Suprapubic skin (tissue), 3 donors: ENCODE measurements at regions not wholly inside any gene's neighbourhood (a gene's known extent, or its start where the extent isn't known, plus 50 kb on each side); places are given as distances from the start of the nearest gene placed in this dataset.
"Not testable (repeated sequence)": the region's sequence is repeated elsewhere in the genome, so short reads cannot be mapped to it uniquely, and the experiment has no call there.

Experiments used
- CTCF ChIP-seq, 2 donors: fragments of 200-600 bp in 1 of 2; fragments of 450-650 bp in 1 of 2; sonication (generic) in 1 of 2; IDR thresholded peaks; one replicate each; pipeline ENCODE4 v1.5.1; 2016 to 2019; ENCODE audit warnings: antibody characterized with exemption in 2 of 2, mild to moderate bottlenecking in 1 of 2, moderate library complexity in 1 of 2
- EP300 ChIP-seq: sonication (generic); formaldehyde crosslinking; IDR thresholded peaks from one replicate; pipeline ENCODE4 v1.6.1; 2017; ENCODE audit warnings: antibody characterized with exemption

DNA sequence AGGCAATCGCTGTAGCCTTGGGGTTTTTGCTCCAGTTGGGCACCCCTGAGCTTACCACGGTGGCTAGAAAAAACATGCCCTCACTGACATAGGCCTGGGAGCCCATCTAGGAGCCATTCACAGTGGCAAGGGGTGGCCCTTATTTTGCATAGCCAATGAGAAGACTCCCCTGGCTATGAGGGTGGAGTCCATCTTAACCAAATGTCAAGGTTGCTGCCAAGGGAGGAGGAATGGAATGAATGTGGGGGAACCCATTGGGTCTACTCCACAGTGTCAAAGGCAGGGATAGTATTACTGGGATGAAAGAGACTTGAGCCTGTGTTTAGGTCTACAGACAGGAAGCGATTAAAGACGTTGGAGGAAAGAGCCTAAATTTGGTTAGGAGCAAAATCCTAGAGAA, 295.7 kb upstream of the PLGLB2 start:
- not testable (repeated sequence) for TF ChIP-seq EP300; CTCF (IDR thresholded peaks at IDR 0.05)
